HG03439 (cell line): ENCODE measurements at regions not wholly inside any gene's neighbourhood (a gene's known extent, or its start where the extent isn't known, plus 50 kb on each side); places are given as distances from the start of the nearest gene placed in this dataset.

Experiments
- ATAC-seq: cut with Tn5 transposase; IDR thresholded peaks from one replicate; pipeline ENCODE4 v1.9.1; 2021; ENCODE audit warnings: mild to moderate bottlenecking, moderate library complexity; ENCODE audit not compliant: unreplicated experiment

DNA sequence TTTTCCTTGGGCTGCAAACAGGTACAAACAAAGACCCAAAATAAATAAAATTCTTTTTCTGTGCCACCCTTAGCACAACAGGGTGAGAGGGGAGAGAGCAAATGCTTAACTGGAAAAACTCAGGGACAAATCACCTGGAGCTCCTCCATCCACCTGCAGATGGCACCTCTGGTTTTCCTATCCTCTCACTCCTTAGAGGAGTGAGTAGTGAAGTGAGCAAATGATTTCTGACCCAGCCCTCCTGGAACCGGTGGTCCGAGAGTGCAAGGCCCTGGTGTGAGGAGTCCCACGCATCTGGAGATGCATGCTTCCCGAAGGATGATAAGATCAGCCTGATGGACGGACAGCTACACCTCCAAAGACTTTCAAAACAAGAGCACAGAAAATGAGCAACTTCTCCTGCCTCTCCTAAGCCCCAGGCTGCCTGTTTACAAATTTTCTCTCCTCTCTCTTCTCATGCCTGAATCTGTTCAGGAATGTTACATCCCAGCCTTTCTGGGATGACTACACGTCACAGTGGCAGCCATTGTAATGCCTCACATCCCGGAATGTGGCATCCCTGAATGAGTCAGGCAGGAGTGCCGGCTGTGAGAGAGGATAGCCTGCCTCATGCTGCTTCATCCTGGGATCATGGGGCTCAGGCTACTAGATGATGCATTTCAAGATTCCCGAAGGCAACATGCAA, 86.4 kb downstream of the ADRB2 start:
- no peak for ATAC-seq

DNA sequence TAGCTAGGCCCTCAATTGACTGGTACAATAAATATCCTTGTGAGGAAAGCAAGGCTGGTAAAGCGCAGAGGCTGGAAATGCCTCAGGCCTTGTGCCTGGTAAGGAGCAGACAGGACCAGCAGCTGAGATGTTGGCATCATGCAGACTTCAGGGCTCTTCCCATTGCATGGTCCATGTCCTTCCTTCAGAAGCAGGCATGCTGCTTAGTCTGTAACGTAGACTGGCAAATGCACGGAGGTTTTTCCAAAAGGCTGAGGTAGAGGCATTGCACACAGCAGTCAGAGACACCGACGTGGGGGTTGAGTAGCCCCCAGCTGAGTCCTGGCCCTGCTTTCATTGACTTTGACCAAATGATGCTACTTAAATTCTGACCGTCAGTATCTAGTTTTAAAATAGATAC, 87.1 kb downstream of the ADRB2 start:
- no peak for ATAC-seq

GRCh38 chr5:148913985-148914431, 87.6 kb downstream of the ADRB2 start:
- no peak for ATAC-seq

DNA sequence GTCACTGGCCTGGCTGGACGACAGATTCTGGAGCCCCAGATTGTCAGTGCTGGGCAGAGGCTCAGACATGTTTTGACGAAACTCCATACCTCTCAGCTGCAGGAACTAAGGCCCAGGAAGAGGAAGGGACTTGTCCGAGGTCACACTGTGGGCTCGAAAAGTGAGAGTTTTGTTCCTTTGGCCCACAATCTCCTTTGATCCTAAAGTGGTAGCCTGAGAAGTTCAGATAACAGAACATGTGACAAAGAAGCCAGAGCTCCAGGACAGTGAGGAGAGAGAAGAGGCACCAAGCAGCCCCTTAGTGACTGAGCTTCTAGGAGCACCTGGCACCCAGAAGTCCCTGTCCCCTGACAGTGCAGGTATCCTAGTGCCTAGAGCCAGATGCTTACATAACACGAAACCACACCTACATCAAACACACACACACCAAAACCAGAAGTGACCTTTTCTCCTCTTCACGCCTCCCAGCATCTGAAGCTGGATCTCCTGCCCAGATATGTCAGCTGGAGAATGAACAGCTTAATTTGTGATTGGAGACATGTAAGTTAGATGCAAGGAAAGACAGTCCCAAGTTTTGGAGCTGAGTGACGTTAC, 88.9 kb downstream of the ADRB2 start:
- no peak for ATAC-seq

- no peak for ATAC-seq
These were observed 94.4 kb downstream of the ADRB2 start for GRCh38 chr5:148920646-148921288.

DNA sequence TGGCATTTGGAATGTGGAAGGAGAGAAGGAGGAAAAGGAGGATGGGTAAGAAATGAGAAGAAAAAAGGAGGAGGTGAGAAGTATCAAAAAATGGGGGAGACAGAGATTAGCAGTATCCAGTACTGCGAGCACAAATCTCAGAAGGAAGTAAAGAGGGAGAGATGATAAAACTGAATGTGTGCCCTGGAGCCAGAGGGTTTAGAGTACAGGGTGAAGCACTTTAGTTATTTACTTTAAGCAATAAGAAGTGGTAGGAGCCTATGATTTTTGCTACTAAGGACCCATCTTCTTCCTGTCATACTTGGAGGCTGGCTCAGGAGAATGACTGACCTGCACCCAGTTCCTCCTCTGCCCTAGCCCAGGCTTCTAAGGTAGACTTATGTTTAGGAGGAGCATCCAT, 94.9 kb downstream of the ADRB2 start:
- ATAC-seq, result no peak

DNA sequence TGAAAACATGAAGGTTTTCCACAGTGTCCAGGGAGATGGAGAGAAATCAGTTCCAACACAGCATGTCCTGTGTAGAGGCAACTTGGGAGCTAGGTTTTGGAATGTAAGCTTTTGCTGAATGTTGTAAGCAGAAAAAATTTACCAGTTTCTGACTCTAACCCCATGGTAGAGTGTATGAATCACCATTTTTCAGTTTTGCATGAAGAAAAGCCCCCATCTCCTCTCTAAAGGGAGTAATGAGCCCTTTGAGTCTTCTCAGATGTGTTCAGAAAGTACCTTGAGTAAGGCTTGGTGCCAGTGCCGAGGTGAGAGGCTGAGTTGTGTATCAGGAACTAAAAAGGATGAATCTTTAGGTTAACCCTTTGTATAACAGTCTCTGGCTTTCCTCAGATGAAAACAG, 96.2 kb downstream of the ADRB2 start:
- peak; percentile 86 for ATAC-seq

DNA sequence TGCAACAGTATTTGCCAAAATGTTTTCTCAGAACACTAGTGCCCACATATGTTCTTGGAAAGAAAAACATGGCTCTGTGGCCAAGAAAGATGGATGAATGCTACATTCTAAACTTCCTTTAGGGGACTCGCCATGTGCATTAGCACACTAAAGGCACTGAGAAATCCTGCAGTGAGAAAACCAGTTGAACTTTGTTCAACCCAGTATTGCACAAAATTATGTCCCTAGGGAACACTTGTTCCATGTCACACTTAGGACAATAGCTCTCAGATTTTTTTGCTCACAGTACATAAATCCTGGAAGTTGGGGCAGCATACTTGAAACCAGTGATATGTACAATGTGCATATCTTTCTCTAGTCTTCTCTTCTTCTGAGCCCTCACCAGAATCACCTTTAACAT, 96.6 kb downstream of the ADRB2 start:
- ATAC-seq, result no peak

DNA sequence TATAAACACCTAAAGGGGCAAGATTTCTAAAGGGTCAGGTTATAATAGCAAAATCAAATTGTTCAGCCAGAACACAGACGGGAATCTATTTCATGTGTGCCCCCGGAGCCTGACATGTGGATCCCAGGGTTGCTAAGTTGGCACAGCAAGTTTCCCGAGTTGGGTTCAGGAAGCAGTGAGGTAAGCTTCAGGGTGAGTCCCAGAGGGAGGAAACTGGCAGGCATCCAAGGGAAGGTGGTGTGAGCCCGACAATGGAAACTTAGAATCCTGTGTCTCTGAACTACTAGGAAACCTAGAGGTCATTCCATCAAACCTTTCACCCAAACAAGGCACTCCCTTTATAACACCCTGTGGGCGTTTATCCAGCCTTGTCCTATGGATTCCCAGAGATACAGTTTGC, 98.4 kb downstream of the ADRB2 start:
- no peak for ATAC-seq

GRCh38 chr5:148926207-148926606, 99.8 kb downstream of the ADRB2 start:
- no peak for ATAC-seq

GRCh38 chr5:148927307-148927946, 101.0 kb downstream of the ADRB2 start:
- no peak for ATAC-seq

- ATAC-seq, result no peak
These were observed 101.7 kb downstream of the ADRB2 start for GRCh38 chr5:148928141-148928540.

DNA sequence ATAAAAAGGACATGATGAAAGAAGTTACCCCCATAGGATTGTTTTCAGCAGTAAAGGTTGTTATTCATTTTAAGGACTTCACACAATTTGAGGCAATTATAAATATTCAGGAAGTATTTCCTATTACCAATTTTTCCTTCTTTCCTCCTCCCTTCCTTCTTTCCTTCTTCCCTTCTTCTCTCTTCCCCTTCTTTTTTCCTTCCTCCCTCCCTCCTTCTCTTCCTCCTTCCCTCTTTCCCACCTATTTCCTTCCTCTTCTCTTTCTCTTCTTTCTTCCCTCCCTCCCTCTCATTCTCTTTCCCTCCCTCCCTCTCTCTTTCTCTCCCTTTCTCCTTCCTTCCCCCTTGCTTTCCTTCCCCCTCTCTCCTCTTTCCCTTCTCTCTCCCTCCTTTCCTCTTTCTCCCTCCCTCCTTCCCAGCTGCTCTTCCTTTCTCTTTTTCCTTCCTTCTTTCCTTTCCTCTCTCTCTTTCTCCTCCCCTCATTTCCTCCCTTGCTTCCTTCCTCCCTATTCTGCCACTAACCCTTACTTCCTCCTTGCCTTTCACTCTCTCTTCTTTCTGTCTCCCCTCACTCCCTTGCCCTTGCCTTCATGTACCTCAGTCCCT, 105.1 kb downstream of the ADRB2 start:
- no peak for ATAC-seq

DNA sequence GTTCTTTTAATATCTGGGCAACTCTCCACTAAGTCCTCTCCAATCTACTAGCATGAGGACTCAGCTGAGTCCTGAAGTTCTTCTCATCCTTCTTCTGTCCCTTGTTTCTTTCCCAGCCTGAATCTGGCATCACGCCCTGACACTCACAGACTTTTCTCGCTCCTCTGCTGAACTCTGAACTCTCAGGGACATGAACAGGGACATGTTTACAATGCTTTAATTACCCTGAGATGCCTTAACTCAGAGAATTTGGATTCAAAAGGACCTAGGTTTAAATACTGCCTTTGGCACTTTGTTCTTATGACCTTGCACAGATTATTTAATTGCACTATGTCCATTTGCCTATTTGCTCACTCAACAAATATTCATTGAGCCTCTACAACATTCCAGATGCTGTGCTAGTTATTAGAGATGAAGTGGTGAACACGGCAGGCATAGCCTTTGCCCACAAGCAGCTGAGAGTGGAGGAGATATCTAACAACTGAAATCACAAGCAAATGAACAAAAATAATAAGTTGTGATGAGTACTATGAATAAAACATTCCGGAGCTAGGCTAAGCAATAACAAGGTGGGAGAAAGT, 106.0 kb downstream of the ADRB2 start:
- no peak for ATAC-seq

GRCh38 chr5:148933903-148934432, 107.6 kb downstream of the ADRB2 start:
- ATAC-seq, result no peak

- ATAC-seq, result no peak
These were observed 108.5 kb downstream of the ADRB2 start for GRCh38 chr5:148934895-148935400.

- ATAC-seq, result no peak
These were observed 110.8 kb downstream of the ADRB2 start for GRCh38 chr5:148937239-148937638.

DNA sequence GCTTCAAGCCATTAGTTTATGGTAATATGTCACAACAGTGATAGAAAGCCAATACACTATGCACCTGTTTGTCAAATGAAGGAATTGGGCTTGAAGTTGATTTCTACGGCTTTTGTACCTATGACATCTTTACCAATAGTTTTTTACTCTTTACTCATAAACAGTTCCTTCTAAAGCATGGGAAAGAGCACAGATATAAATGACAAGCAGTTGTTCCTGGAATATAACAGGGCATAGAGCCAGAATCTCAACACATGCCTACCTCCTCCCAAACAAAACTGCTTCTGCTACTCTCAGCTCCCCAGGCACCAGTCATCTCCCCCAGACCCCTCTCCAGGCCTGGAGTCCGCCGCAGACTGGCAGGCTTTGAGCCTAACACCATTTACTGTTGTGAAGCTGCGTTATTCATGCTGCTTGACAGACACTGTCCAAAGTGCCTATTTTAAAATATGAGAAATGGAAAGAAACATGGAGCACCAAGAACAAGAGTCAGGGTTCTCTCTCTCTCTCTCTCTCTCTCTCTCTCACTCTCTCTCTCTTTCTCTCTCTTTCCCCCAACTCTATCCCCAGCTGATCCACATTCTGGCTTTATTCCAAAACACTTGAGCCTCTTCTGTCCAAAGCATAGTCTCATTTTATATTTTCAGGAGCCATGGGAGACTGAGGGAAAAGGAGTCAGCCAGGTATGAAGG, 111.6 kb downstream of the ADRB2 start:
- no peak for ATAC-seq

GRCh38 chr5:148938522-148938882, 112.1 kb downstream of the ADRB2 start:
- ATAC-seq, result no peak

GRCh38 chr5:148939676-148940075, 113.3 kb downstream of the ADRB2 start:
- ATAC-seq, result no peak
